BLaER1 (cell line): ENCODE measurements at regions not wholly inside any gene's neighbourhood (a gene's known extent, or its start where the extent isn't known, plus 50 kb on each side); places are given as distances from the start of the nearest gene placed in this dataset.
A peak's percentile ranks its signal among the peaks of the same experiment; 100 is the strongest.

ENCODE experiments used
- H3K27ac ChIP-seq: shearing (Covaris generic); formaldehyde crosslinking; 2 replicates; pipeline ENCODE4 v1.8.1; 2022
- H3K27me3 ChIP-seq: shearing (Covaris generic); formaldehyde crosslinking; 2 replicates; pipeline ENCODE4 v1.8.1; 2022
- H3K36me3 ChIP-seq: shearing (Covaris generic); formaldehyde crosslinking; 2 replicates; pipeline ENCODE4 v1.8.1; 2022
- H3K4me1 ChIP-seq: shearing (Covaris generic); formaldehyde crosslinking; 2 replicates; pipeline ENCODE4 v1.8.1; 2022
- H3K4me2 ChIP-seq: shearing (Covaris generic); formaldehyde crosslinking; 2 replicates; pipeline ENCODE4 v1.8.1; 2022
- H3K4me3 ChIP-seq: shearing (Covaris generic); formaldehyde crosslinking; 2 replicates; pipeline ENCODE4 v1.8.1; 2022
- H3K9ac ChIP-seq: shearing (Covaris generic); formaldehyde crosslinking; 2 replicates; pipeline ENCODE4 v1.8.1; 2022
- H3K9me3 ChIP-seq: shearing (Covaris generic); formaldehyde crosslinking; 2 replicates; pipeline ENCODE4 v1.8.1; 2022
- H4K20me1 ChIP-seq: shearing (Covaris generic); formaldehyde crosslinking; 2 replicates; pipeline ENCODE4 v1.8.1; 2022
- Cebpa-rat ChIP-seq: shearing (Covaris generic); IDR thresholded peaks from 2 replicates; pipeline ENCODE4 v1.8.1; 2022

DNA sequence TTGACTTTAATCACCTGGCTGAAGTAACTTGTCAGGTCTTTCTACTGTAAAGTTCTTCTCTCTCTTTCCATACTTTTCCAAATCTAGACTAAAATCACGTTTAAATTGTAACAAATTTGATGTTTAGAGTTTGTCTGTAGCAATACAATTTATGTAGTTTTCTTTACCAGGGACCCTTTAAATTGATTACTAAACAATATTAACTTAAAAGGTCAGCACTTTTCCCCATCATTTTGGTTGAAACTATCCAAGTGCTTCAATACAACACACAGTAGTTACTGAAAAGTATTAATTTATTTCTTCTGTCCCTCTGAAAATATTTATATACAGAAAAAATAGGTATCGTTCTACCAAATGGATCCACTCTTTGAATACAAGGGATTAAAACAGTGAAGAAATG lies 350.8 kb downstream of the SLC16A7 start:
- H3K9me3 ChIP-seq: no peaks in the 10 kb centered on the region
- H3K4me2 ChIP-seq: no peak overlapping the region

DNA sequence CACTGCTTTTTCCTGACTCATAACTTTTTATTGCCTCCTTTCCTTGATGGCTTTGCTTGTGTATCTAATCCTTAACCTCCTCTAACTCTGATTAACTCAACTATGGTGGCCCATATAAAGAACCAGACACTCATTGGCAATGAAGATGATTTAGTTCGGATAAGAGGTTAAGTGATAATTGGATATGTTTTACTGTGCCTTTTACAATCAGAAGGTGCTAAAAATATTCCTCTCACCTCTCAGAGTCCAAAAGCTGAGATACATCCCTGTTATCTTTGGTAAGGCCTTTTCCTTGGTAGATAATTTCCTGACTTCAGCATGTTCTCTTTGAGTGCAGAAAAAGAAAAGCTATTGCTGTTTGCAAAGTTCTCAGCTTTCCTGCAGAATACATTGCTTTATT lies 367.7 kb downstream of the SLC16A7 start:
- H3K36me3 ChIP-seq: no peaks in the 10 kb centered on the region
- no peaks in the 10 kb centered on the region for H3K4me1 ChIP-seq
- H4K20me1 ChIP-seq: no peaks in the 10 kb centered on the region
- no peak overlapping the region for H3K9ac ChIP-seq
- no peaks in the 10 kb centered on the region for H3K27me3 ChIP-seq
- H3K4me3 ChIP-seq: no peak overlapping the region
- no peaks in the 10 kb centered on the region for H3K9me3 ChIP-seq
- TF ChIP-seq Cebpa-rat: no peak
- no peak overlapping the region for H3K27ac ChIP-seq
- no peak overlapping the region for H3K4me2 ChIP-seq

More for the DNA sequence above, 350.8 kb downstream of the SLC16A7 start:
- H4K20me1 ChIP-seq: no peaks in the 10 kb centered on the region
- H3K36me3 ChIP-seq: no peaks in the 10 kb centered on the region
- H3K27ac ChIP-seq: no peak overlapping the region
- no peak overlapping the region for H3K9ac ChIP-seq
- no peaks in the 10 kb centered on the region for H3K27me3 ChIP-seq
- TF ChIP-seq Cebpa-rat: no peak
- no peak overlapping the region for H3K4me3 ChIP-seq
- H3K4me1 ChIP-seq: no peaks in the 10 kb centered on the region

DNA sequence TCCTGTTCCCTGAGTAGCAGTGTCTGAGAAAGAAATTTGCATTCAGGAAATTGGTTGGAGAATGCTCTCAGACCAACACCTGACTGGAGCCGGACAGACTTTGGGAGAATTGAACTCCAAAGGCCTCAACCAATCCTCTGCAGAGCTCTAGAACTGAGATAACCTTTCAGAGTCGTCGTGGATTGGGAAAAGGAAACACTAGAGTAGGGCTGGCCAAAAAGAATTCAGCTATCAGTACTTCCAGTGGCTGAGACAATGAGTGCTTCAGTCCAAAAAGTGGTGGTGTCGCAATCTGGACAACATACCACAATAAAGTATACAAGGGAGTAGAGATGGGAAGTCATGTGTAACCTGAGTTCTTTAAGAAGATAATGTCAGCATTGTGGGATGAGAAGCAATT lies 377.1 kb downstream of the SLC16A7 start:
- H3K4me1 ChIP-seq: no peaks in the 10 kb centered on the region
- H3K9ac ChIP-seq: no peak overlapping the region
- no peak overlapping the region for H3K27ac ChIP-seq
- no peaks in the 10 kb centered on the region for H3K9me3 ChIP-seq
- H3K36me3 ChIP-seq: no peaks in the 10 kb centered on the region
- no peak overlapping the region for H3K4me3 ChIP-seq
- no peaks in the 10 kb centered on the region for H3K27me3 ChIP-seq
- no peaks in the 10 kb centered on the region for H4K20me1 ChIP-seq
- peak; percentile 41; the same call in 1 of the 2 replicates for TF ChIP-seq Cebpa-rat
- no peak overlapping the region for H3K4me2 ChIP-seq

DNA sequence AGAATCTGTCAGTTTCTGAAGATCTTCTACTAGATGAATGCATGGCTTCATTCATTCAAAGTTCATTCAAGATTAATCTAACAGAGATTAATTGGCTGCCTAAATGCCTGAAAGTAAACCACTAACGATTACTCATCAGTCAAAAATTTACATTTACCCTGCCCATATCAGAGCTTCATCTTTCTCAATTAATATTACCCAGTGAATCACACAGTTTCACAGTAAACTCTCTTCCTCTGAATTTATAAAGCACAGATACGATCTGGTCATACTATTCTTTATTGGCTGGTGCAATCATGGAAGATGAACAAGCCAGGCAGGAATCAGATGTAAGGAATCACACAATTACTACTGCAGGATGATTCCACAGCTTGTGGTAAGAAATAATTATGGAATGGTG lies 377.7 kb downstream of the SLC16A7 start:
- Histone ChIP-seq H3K9ac (no peak overlapping the region), H3K36me3 (no peaks in the 10 kb centered on the region), H3K9me3 (no peaks in the 10 kb centered on the region), H3K4me2 (no peak overlapping the region), H3K4me3 (no peak overlapping the region), H3K27ac (no peak overlapping the region), H3K27me3 (no peaks in the 10 kb centered on the region), H4K20me1 (no peaks in the 10 kb centered on the region), H3K4me1 (no peaks in the 10 kb centered on the region)
- TF ChIP-seq Cebpa-rat: no peak

DNA sequence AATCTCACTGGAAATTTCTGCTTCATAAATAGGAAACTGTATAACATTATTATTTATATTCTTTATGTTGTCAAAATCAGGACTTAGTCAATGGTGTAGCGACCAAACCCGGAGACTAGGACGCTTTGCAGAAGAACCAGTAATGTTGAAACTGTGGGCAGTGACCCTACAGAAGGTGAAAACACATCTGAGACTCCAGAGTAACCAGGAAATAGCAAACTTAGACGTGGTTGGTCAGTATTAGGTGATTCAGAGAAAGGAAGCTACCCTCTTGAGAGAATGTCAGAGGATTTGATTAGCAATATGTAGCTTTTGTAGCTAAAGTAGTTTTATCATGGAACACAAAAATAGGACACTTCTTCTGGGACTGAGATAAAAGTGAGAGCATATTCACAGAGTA lies 381.9 kb downstream of the SLC16A7 start:
- Histone ChIP-seq H3K36me3 (no peaks in the 10 kb centered on the region), H4K20me1 (no peaks in the 10 kb centered on the region), H3K4me1 (no peaks in the 10 kb centered on the region), H3K9ac (no peak overlapping the region), H3K27ac (no peak overlapping the region), H3K4me2 (no peak overlapping the region), H3K27me3 (no peaks in the 10 kb centered on the region), H3K9me3 (no peaks in the 10 kb centered on the region), H3K4me3 (no peak overlapping the region)
- no peak for TF ChIP-seq Cebpa-rat

DNA sequence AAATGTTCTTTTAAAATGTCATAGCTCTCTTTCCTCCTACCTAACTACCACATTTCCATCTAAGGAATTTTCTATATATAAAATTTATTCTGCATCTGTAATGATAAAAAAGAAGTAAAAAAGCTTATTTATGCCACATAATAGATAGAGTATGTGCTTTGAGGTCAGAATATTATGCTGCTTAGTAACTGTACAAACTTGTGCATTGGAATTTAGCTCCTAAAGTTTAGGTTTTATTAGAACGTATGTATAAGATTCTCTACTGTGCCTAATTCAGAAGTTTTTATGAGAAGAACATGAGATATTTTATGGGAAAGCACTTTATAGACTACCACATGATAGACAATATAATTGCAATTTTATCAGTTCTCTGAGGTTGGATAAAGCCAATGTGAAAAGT lies 384.6 kb downstream of the SLC16A7 start:
- H3K36me3 ChIP-seq: no peaks in the 10 kb centered on the region
- no peaks in the 10 kb centered on the region for H3K27me3 ChIP-seq
- no peak overlapping the region for H3K4me3 ChIP-seq
- TF ChIP-seq Cebpa-rat: no peak
- no peaks in the 10 kb centered on the region for H4K20me1 ChIP-seq
- H3K9me3 ChIP-seq: no peaks in the 10 kb centered on the region
- no peak overlapping the region for H3K9ac ChIP-seq
- no peak overlapping the region for H3K4me2 ChIP-seq
- H3K27ac ChIP-seq: no peak overlapping the region
- H3K4me1 ChIP-seq: no peaks in the 10 kb centered on the region

DNA sequence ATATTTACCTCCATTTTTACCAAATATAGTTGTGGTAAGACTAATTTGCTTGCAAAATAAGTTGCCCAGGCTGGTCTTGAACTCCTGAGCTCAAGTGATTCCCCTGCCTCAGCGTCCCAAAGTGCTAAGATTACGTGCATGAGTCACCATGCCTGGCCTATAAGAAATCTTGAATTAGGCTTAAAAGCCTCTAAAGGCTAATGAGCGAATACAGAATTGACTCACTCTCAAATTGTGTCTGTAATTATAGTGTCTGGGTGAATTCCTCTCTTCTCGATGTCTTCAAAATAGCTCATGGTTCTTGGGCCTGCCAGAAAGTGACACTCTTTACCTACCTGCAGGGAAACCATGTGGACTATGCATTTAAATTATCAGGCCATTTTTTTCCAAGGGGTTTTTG lies 403.5 kb downstream of the SLC16A7 start:
- no peaks in the 10 kb centered on the region for H3K27me3 ChIP-seq
- no peak overlapping the region for H3K27ac ChIP-seq
- H3K4me3 ChIP-seq: no peak overlapping the region
- no peak overlapping the region for H3K9ac ChIP-seq
- TF ChIP-seq Cebpa-rat: no peak
- H3K4me1 ChIP-seq: no peaks in the 10 kb centered on the region
- H3K36me3 ChIP-seq: no peaks in the 10 kb centered on the region
- no peaks in the 10 kb centered on the region for H3K9me3 ChIP-seq
- no peaks in the 10 kb centered on the region for H4K20me1 ChIP-seq
- H3K4me2 ChIP-seq: no peak overlapping the region

DNA sequence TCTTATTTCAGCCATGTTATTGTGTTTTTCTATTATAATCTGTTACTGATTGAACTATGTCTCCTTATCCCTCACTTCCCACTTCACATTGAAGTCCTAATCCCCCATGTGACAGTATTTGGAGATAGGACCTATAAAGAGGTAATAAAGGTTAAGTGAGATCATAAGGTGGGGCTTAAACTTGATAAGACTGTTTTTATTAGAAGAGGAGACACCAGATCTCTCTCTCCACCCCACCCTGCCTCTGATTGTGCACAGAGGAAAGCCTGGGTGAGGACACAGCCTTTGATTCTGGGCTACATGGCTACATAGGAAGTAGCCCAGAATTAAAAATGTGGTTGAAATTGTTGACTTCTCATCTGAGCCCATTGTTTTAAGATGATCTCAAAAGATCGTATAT lies 414.7 kb downstream of the SLC16A7 start:
- Histone ChIP-seq H3K27ac (no peak overlapping the region), H3K4me1 (no peaks in the 10 kb centered on the region), H3K36me3 (no peaks in the 10 kb centered on the region), H3K9me3 (no peaks in the 10 kb centered on the region), H3K27me3 (no peaks in the 10 kb centered on the region), H4K20me1 (no peaks in the 10 kb centered on the region), H3K4me2 (no peak overlapping the region), H3K4me3 (no peak overlapping the region), H3K9ac (no peak overlapping the region)
- no peak for TF ChIP-seq Cebpa-rat

DNA sequence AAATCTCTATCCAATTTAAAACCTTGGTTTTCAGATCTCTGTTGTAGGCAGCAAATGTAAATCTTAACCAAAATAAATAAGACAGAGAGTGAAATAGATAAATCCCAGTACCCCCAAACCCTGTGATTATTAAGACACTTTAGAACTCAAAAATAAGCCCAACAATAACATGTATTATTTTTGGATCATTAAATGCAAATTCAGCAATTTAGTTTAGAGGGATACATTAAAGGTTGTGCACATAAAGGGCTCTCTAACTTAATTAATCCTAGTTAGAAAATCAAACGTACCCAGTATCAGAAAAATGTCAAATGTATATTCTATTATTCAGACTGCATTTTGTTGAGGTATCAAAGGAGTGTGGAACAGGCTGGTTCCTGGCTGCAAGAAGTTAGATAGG lies 416.8 kb downstream of the SLC16A7 start:
- Histone ChIP-seq H3K36me3 (no peaks in the 10 kb centered on the region), H3K27me3 (no peaks in the 10 kb centered on the region), H3K9me3 (no peaks in the 10 kb centered on the region), H3K4me1 (no peaks in the 10 kb centered on the region), H3K9ac (no peak overlapping the region), H3K4me3 (no peak overlapping the region), H4K20me1 (no peaks in the 10 kb centered on the region), H3K27ac (no peak overlapping the region), H3K4me2 (no peak overlapping the region)
- TF ChIP-seq Cebpa-rat: no peak

DNA sequence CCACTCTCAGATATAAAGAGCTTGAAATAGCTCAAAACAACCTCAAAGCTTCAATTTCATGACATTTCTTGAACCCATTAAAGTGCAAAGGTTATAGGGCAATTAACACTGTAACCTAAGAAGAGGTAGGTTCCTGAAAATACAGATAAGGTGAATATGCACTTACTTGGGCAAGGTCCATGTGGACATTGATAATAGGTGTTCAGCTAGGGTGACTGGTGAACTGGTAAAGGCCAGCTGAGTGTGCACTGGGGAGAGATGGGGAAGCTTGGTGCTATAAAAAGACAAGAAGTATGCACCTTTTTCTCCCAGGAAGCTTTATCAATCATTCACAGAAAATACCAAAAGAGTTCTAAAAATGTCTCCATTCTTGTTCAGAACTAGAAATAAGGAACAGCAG lies 418.6 kb downstream of the SLC16A7 start:
- TF ChIP-seq Cebpa-rat: no peak
- Histone ChIP-seq H3K4me2 (no peak overlapping the region), H3K27ac (no peak overlapping the region), H4K20me1 (no peaks in the 10 kb centered on the region), H3K4me3 (no peak overlapping the region), H3K9ac (no peak overlapping the region), H3K4me1 (no peaks in the 10 kb centered on the region), H3K36me3 (no peaks in the 10 kb centered on the region), H3K9me3 (no peaks in the 10 kb centered on the region), H3K27me3 (no peaks in the 10 kb centered on the region)

DNA sequence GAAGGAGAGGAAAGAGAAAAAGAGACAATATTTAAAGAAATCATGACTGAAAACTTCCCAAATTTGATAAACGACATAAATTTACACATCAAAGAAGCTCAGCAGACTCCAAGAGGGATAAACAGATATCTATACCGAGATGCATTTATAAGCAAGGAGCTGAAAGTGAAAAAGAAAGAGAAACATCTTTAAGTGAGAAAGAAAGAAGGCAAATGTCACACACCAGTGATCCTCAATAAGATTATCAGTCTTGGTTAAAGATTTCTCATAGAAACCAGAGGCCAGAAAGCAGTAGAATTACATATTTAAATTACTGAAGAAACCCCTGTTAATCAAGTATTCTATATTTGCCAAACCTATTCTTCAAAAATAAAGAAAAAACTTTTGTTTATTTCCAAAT lies 424.2 kb downstream of the SLC16A7 start:
- Histone ChIP-seq H3K4me3 (no peak overlapping the region), H3K27me3 (no peaks in the 10 kb centered on the region), H3K4me1 (no peaks in the 10 kb centered on the region), H3K36me3 (no peaks in the 10 kb centered on the region), H4K20me1 (no peaks in the 10 kb centered on the region), H3K4me2 (no peak overlapping the region), H3K9ac (no peak overlapping the region), H3K27ac (no peak overlapping the region), H3K9me3 (no peaks in the 10 kb centered on the region)
- no peak for TF ChIP-seq Cebpa-rat
